NCI-H1417 treated with DMSO at 0.1 percent for 48 hours (cell line): ENCODE measurements at regions not wholly inside any gene's neighbourhood (a gene's known extent, or its start where the extent isn't known, plus 50 kb on each side); places are given as distances from the start of the nearest gene placed in this dataset.
A peak's percentile ranks its signal among the peaks of the same experiment; 100 is the strongest.
"Not testable (repeated sequence)": the region's sequence is repeated elsewhere in the genome, so short reads cannot be mapped to it uniquely, and the experiment has no call there.

Experiments
- DNase-seq: peaks from one replicate; lab custom pipeline; 2025; lab: John Stamatoyannopoulos, UW

GRCh38 chr2:7379799-7380198 lies 462.6 kb downstream of the RNF144A start:
- no peak for DNase-seq

GRCh38 chr2:7384773-7385349 lies 467.6 kb downstream of the RNF144A start:
- no peak for DNase-seq

- DNase-seq = not testable (repeated sequence)
Measured at GRCh38 chr2:7390311-7390710, 473.1 kb downstream of the RNF144A start.

GRCh38 chr2:7392076-7392787 lies 475.0 kb downstream of the RNF144A start:
- DNase-seq = no peak

- DNase-seq = no peak
Measured at GRCh38 chr2:7394195-7394594, 477.0 kb downstream of the RNF144A start.

- no peak for DNase-seq
Measured at GRCh38 chr2:7400628-7401027, 483.4 kb downstream of the RNF144A start.

GRCh38 chr2:7403092-7403775 lies 486.0 kb downstream of the RNF144A start:
- no peak for DNase-seq

GRCh38 chr2:7405861-7406715 lies 488.9 kb downstream of the RNF144A start:
- no peak for DNase-seq

- no peak for DNase-seq
Measured at GRCh38 chr2:7407001-7407400, 489.8 kb downstream of the RNF144A start.

GRCh38 chr2:7407906-7408680 lies 490.9 kb downstream of the RNF144A start:
- DNase-seq = no peak

GRCh38 chr2:7411691-7412090 lies 494.5 kb downstream of the RNF144A start:
- DNase-seq = no peak

- no peak for DNase-seq
Measured at GRCh38 chr2:7417845-7418742, 500.9 kb downstream of the RNF144A start.

GRCh38 chr2:7419186-7419585 lies 502.0 kb downstream of the RNF144A start:
- DNase-seq = no peak

- no peak for DNase-seq
Measured at GRCh38 chr2:7419814-7420311, 502.7 kb downstream of the RNF144A start.

- DNase-seq = no peak
Measured at GRCh38 chr2:7420530-7420929, 503.3 kb downstream of the RNF144A start.

GRCh38 chr2:7424481-7424880 lies 507.3 kb downstream of the RNF144A start:
- no peak for DNase-seq

GRCh38 chr2:7427293-7428060 lies 510.3 kb downstream of the RNF144A start:
- peak; percentile 71 for DNase-seq

- DNase-seq = no peak
Measured at GRCh38 chr2:7428454-7429204, 511.4 kb downstream of the RNF144A start.

GRCh38 chr2:7429733-7430132 lies 512.5 kb downstream of the RNF144A start:
- DNase-seq = no peak
